ENCODE measurements at regions not wholly inside any gene's neighbourhood (a gene's known extent, or its start where the extent isn't known, plus 50 kb on each side); places are given as distances from the start of the nearest gene placed in this dataset.

DNA sequence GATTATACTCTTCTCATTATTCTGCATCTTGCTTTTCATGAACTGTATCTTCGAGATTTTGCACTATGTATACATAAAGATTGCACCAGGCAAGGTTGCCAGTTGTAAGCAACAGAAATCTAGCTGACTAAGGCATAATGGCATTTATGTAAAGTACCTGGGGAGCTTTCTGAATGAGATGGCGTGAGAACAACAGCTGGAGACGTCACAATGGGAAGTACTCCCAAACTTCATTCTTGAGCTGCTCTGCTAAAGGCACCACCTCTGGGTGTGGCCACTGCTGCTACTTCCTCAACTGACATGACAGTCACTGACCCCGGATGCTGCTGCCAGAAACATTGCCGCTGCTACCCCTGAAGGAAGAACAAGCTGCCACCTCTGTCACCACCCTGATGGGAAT lies 220.7 kb downstream of the NOVA1 start:
- WGBS, 2 donors (ENCODE audit: low coverage in 1 of 2), result 62 to 93% methylated on average over 2 to 5 of the region's 5 CpGs
- ATAC-seq, result no peak
- H3K36me3 ChIP-seq, result no peaks in the 10 kb centered on the region
- TF ChIP-seq, protein P1, sequence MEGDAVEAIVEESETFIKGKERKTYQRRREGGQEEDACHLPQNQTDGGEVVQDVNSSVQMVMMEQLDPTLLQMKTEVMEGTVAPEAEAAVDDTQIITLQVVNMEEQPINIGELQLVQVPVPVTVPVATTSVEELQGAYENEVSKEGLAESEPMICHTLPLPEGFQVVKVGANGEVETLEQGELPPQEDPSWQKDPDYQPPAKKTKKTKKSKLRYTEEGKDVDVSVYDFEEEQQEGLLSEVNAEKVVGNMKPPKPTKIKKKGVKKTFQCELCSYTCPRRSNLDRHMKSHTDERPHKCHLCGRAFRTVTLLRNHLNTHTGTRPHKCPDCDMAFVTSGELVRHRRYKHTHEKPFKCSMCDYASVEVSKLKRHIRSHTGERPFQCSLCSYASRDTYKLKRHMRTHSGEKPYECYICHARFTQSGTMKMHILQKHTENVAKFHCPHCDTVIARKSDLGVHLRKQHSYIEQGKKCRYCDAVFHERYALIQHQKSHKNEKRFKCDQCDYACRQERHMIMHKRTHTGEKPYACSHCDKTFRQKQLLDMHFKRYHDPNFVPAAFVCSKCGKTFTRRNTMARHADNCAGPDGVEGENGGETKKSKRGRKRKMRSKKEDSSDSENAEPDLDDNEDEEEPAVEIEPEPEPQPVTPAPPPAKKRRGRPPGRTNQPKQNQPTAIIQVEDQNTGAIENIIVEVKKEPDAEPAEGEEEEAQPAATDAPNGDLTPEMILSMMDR (IDR thresholded peaks at IDR 0.05), result no peak
- TF ChIP-seq POLR2AphosphoS5 (IDR thresholded peaks at IDR 0.05), result no peak
- no peak for TF ChIP-seq POLR2A (IDR thresholded peaks at IDR 0.05)
- TF ChIP-seq EP300 (IDR thresholded peaks at IDR 0.05), result no peak
- no peaks in the 10 kb centered on the region for H3K9me3 ChIP-seq
- no peaks in the 10 kb centered on the region for H3K4me1 ChIP-seq
- no peak overlapping the region for H3K4me3 ChIP-seq
- H3K27ac ChIP-seq, result no peak overlapping the region
- H3K27me3 ChIP-seq, result no peaks in the 10 kb centered on the region

DNA sequence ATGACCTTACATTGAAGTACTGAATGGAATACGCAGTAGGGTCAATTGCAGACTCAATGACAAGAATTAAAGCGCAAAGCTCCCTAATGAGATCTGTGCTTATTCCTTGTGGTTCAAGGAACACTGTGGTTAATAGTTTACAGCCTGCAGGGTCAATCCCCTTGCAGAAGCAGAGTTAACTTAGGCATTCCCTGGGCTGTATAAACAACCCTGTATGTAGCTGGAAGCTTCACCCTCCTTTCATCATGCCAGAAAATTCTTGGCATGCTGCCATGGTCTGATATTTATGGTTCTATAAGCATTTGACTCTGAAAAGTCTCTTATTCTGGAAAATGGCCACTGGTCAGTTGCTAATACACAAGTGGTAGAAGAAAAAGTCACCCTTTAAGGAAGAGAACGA lies 227.7 kb downstream of the NOVA1 start:
- no peaks in the 10 kb centered on the region for H3K9me3 ChIP-seq
- H3K4me1 ChIP-seq, result peaks cover 0 to 9% (median 0%) of the 10 kb centered on the region in 3 donors
- H3K27me3 ChIP-seq, result no peaks in the 10 kb centered on the region
- H3K4me3 ChIP-seq, result no peak overlapping the region
- H3K27ac ChIP-seq, result no peak overlapping the region
- 29 to 36% methylated on average over 3 of the region's 3 CpGs for WGBS, 2 donors (ENCODE audit: low coverage in 1 of 2)
- TF ChIP-seq POLR2A (IDR thresholded peaks at IDR 0.05), result no peak
- TF ChIP-seq EP300 (IDR thresholded peaks at IDR 0.05), result no peak
- no peak for TF ChIP-seq POLR2AphosphoS5 (IDR thresholded peaks at IDR 0.05)
- TF ChIP-seq, protein P1 (IDR thresholded peaks at IDR 0.05), result no peak
- no peak for ATAC-seq
- no peaks in the 10 kb centered on the region for H3K36me3 ChIP-seq

DNA sequence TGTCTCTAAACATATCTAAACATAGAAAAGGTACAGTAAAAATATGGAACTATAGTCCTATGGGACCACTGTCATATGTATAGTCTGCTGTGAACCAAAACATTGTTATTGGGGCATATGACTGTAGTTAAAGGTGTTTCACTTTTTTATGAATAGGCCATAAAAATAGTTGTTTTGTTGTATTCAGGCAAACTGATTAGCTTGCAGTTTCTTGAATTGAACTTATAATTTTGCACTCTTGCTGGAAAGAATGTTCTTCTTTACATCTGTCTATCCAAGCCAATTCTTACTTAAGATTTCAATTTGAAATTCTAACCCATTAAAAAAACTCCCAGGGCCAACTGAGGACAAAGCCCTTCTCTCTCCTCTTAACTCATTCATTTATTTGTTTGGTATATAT lies 234.1 kb downstream of the NOVA1 start:
- Histone ChIP-seq H3K4me3 (no peak overlapping the region), H3K36me3 (no peaks in the 10 kb centered on the region), H3K27ac (no peak overlapping the region), H3K4me1 (no peaks in the 10 kb centered on the region), H3K27me3 (no peaks in the 10 kb centered on the region), H3K9me3 (no peaks in the 10 kb centered on the region)
- no peak for ATAC-seq
- TF ChIP-seq EP300 (IDR thresholded peaks at IDR 0.05), result no peak
- TF ChIP-seq, protein P1 (IDR thresholded peaks at IDR 0.05), result no peak
- no peak for TF ChIP-seq POLR2A (IDR thresholded peaks at IDR 0.05)
- TF ChIP-seq POLR2AphosphoS5 (IDR thresholded peaks at IDR 0.05), result no peak

DNA sequence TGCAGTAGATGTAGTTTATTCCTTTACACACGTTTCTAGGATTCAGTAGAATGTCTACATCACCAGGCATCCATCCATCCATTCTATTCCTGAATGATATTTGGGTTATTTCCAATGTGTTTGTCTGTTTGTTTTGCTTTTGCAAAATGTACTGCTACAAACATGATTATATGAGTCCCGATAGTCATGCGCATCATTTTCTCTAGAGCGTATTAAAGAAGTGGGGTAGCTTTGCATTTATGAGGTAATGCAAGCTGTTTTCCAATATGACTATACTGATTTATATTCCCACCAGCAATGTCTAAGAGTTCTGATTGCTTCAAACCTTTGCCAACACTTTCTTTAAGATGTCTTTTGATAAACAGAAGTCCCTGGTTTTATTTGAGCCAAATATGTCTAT lies 253.2 kb downstream of the NOVA1 start:
- TF ChIP-seq POLR2A (IDR thresholded peaks at IDR 0.05) (no peak), EP300 (IDR thresholded peaks at IDR 0.05) (no peak), POLR2AphosphoS5 (IDR thresholded peaks at IDR 0.05) (no peak)
- TF ChIP-seq, protein P1 (IDR thresholded peaks at IDR 0.05), result no peak
- H3K27me3 ChIP-seq, result no peaks in the 10 kb centered on the region
- H3K36me3 ChIP-seq, result no peaks in the 10 kb centered on the region
- H3K27ac ChIP-seq, result no peak overlapping the region
- no peak overlapping the region for H3K4me3 ChIP-seq
- no peaks in the 10 kb centered on the region for H3K9me3 ChIP-seq
- ATAC-seq, result no peak
- no peaks in the 10 kb centered on the region for H3K4me1 ChIP-seq
- WGBS, 2 donors (ENCODE audit: low coverage in 1 of 2), result 89 to 90% methylated on average over 3 to 4 of the region's 4 CpGs

DNA sequence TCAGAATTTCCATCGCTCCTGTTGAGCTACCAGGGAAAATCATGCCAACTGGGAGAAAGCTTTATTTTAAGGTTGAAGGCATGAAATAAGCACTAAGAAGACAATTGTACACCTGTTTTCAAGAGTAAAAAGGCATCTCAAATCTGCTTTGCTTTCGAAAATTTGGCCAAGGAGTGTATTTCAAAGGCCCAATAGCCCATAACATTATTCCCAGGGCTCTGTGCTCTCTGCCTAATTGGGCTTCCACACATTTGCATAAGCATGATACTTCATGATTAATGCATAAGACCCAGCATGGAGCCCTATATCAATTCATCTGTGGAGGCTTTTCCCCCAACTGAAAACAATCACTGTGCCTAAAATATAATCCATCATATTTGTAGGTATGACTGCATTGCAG lies 258.5 kb downstream of the NOVA1 start:
- 80 to 89% methylated on average over 1 to 2 of the region's 2 CpGs for WGBS, 2 donors (ENCODE audit: low coverage in 1 of 2)
- Histone ChIP-seq H3K4me3 (no peak overlapping the region), H3K9me3 (no peaks in the 10 kb centered on the region), H3K4me1 (no peaks in the 10 kb centered on the region), H3K27ac (no peak overlapping the region), H3K36me3 (no peaks in the 10 kb centered on the region), H3K27me3 (no peaks in the 10 kb centered on the region)
- ATAC-seq, result no peak
- no peak for TF ChIP-seq EP300 (IDR thresholded peaks at IDR 0.05)
- no peak for TF ChIP-seq POLR2A (IDR thresholded peaks at IDR 0.05)
- TF ChIP-seq, protein P1 (IDR thresholded peaks at IDR 0.05), result no peak
- TF ChIP-seq POLR2AphosphoS5 (IDR thresholded peaks at IDR 0.05), result no peak

All from gastroesophageal sphincter (tissue), 4 donors.